ENCODE measurements at regions not wholly inside any gene's neighbourhood (a gene's known extent, or its start where the extent isn't known, plus 50 kb on each side); places are given as distances from the start of the nearest gene placed in this dataset.

DNA sequence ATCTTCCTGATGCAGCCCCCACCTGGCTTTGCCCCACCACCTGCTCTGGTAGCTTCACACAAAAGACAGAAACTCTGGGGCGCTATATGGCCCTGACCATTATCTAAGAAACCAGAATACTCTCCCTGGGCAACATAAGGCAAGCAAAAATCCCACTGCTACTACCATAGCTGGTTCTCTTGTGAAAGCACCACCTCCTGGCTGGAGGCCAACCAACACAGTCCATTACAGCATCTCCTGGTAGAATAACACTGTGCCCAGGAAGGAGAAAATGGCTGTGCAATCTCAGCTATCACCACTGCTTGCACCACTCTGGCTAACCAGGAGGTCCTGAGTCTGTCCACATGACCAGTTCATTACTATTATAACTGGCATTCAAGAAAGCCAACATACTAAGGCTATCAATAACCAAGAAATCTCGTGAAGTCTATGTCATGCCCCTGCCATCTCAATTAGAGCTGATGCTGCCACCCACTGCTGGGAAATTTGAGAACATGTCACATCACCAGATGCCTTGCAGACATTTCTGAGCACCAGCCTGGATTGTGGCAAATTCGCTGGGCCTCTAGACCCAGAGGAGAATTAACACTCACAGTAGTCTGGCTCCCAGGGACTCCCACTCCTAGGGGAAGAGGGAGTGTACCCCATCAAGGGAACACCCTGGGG, 1114.8 kb downstream of the ROBO2 start:
- TF ChIP-seq, protein P1, sequence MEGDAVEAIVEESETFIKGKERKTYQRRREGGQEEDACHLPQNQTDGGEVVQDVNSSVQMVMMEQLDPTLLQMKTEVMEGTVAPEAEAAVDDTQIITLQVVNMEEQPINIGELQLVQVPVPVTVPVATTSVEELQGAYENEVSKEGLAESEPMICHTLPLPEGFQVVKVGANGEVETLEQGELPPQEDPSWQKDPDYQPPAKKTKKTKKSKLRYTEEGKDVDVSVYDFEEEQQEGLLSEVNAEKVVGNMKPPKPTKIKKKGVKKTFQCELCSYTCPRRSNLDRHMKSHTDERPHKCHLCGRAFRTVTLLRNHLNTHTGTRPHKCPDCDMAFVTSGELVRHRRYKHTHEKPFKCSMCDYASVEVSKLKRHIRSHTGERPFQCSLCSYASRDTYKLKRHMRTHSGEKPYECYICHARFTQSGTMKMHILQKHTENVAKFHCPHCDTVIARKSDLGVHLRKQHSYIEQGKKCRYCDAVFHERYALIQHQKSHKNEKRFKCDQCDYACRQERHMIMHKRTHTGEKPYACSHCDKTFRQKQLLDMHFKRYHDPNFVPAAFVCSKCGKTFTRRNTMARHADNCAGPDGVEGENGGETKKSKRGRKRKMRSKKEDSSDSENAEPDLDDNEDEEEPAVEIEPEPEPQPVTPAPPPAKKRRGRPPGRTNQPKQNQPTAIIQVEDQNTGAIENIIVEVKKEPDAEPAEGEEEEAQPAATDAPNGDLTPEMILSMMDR (IDR thresholded peaks at IDR 0.05; ENCODE audit: insufficient read depth, low read length, poor library complexity, severe bottlenecking), result no peak
- no peaks in the 10 kb centered on the region for H3K36me3 ChIP-seq (ENCODE audit: control insufficient read depth, insufficient read depth, low read length)
- H3K4me3 ChIP-seq (replicated peaks; ENCODE audit: low read depth, low read length), result no peak overlapping the region
- H3K27me3 ChIP-seq (replicated peaks; ENCODE audit: control insufficient read depth, insufficient read depth, low read length), result no peaks in the 10 kb centered on the region
- DNase-seq (ENCODE audit: extremely low read depth, insufficient read length), result no peak

GRCh38 chr3:78161736-78162135, 1121.8 kb downstream of the ROBO2 start:
- TF ChIP-seq, protein P1 (IDR thresholded peaks at IDR 0.05; ENCODE audit: insufficient read depth, low read length, poor library complexity, severe bottlenecking), result no peak
- no peaks in the 10 kb centered on the region for H3K36me3 ChIP-seq (ENCODE audit: control insufficient read depth, insufficient read depth, low read length)
- no peak for DNase-seq (ENCODE audit: extremely low read depth, insufficient read length)

GRCh38 chr3:78163379-78163778, 1123.5 kb downstream of the ROBO2 start:
- no peaks in the 10 kb centered on the region for H3K27me3 ChIP-seq (replicated peaks; ENCODE audit: control insufficient read depth, insufficient read depth, low read length)
- no peaks in the 10 kb centered on the region for H3K36me3 ChIP-seq (ENCODE audit: control insufficient read depth, insufficient read depth, low read length)
- TF ChIP-seq, protein P1 (IDR thresholded peaks at IDR 0.05; ENCODE audit: insufficient read depth, low read length, poor library complexity, severe bottlenecking), result no peak
- no peak overlapping the region for H3K4me3 ChIP-seq (replicated peaks; ENCODE audit: low read depth, low read length)
- DNase-seq (ENCODE audit: extremely low read depth, insufficient read length), result no peak

More at GRCh38 chr3:78161736-78162135, 1121.8 kb downstream of the ROBO2 start:
- Histone ChIP-seq H3K27me3 (replicated peaks; ENCODE audit: control insufficient read depth, insufficient read depth, low read length) (no peaks in the 10 kb centered on the region), H3K4me3 (replicated peaks; ENCODE audit: low read depth, low read length) (no peak overlapping the region)

GRCh38 chr3:78165876-78166275, 1126.0 kb downstream of the ROBO2 start:
- no peaks in the 10 kb centered on the region for H3K27me3 ChIP-seq (replicated peaks; ENCODE audit: control insufficient read depth, insufficient read depth, low read length)
- no peak for DNase-seq (ENCODE audit: extremely low read depth, insufficient read length)
- TF ChIP-seq, protein P1 (IDR thresholded peaks at IDR 0.05; ENCODE audit: insufficient read depth, low read length, poor library complexity, severe bottlenecking), result no peak
- no peaks in the 10 kb centered on the region for H3K36me3 ChIP-seq (ENCODE audit: control insufficient read depth, insufficient read depth, low read length)
- no peak overlapping the region for H3K4me3 ChIP-seq (replicated peaks; ENCODE audit: low read depth, low read length)

DNA sequence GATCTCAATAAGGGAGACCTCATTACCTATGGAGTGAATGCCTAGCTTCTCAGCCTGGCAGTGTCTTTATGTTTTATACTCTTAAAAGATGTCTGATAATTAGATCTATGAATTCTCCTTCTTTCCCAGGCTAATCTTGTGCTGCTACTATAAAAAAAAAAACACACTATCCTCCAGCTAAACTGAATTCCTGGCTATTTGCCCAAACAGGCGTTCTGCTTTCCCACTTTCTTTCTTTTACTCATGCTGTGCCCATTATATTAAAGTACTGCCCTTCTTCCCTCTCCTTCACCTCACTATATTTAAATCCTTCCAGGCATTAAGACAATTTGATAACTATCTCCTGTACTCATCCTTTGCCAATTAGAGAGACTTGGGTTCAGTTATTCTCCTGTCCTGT, 1134.9 kb downstream of the ROBO2 start:
- no peaks in the 10 kb centered on the region for H3K27me3 ChIP-seq (replicated peaks; ENCODE audit: control insufficient read depth, insufficient read depth, low read length)
- no peak for DNase-seq (ENCODE audit: extremely low read depth, insufficient read length)
- no peaks in the 10 kb centered on the region for H3K36me3 ChIP-seq (ENCODE audit: control insufficient read depth, insufficient read depth, low read length)
- TF ChIP-seq, protein P1 (IDR thresholded peaks at IDR 0.05; ENCODE audit: insufficient read depth, low read length, poor library complexity, severe bottlenecking), result no peak
- no peak overlapping the region for H3K4me3 ChIP-seq (replicated peaks; ENCODE audit: low read depth, low read length)

GRCh38 chr3:78176869-78177268, 1137.0 kb downstream of the ROBO2 start:
- DNase-seq (ENCODE audit: extremely low read depth, insufficient read length), result no peak
- Histone ChIP-seq H3K36me3 (ENCODE audit: control insufficient read depth, insufficient read depth, low read length) (no peaks in the 10 kb centered on the region), H3K27me3 (replicated peaks; ENCODE audit: control insufficient read depth, insufficient read depth, low read length) (no peaks in the 10 kb centered on the region), H3K4me3 (replicated peaks; ENCODE audit: low read depth, low read length) (no peak overlapping the region)
- TF ChIP-seq, protein P1 (IDR thresholded peaks at IDR 0.05; ENCODE audit: insufficient read depth, low read length, poor library complexity, severe bottlenecking), result no peak

Measured in GM06990 (cell line).